ENCODE measurements at regions not wholly inside any gene's neighbourhood (a gene's known extent, or its start where the extent isn't known, plus 50 kb on each side); places are given as distances from the start of the nearest gene placed in this dataset.
"Not testable (repeated sequence)": the region's sequence is repeated elsewhere in the genome, so short reads cannot be mapped to it uniquely, and the experiment has no call there.

DNA sequence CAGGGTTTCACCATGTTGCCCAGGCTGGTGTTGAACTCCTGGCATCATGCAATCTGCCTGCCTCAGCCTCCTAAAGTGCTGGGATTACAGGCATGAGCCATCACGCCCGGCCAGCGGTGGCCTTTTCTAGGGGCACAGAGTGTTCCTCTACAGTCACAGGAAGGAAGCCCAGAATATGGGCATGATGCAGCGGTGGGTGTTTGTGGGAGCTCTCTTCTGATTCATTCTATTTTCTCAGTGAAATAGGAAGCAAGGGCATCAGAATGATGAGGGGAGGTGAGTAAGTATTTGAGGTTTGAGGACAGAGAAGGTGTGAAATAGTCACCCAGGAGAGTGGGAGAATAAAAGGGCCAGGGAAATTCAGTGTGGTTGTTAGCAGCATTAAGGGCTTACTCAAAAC, 70.3 kb upstream of the PSME4 start:
- ChIA-PET POLR2A (ENCODE audit: low non-redundant PET) (no interaction called here), CTCF (no interaction called here)
- no peak for DNase-seq (ENCODE audit: low spot score)
- TF ChIP-seq, protein P1, sequence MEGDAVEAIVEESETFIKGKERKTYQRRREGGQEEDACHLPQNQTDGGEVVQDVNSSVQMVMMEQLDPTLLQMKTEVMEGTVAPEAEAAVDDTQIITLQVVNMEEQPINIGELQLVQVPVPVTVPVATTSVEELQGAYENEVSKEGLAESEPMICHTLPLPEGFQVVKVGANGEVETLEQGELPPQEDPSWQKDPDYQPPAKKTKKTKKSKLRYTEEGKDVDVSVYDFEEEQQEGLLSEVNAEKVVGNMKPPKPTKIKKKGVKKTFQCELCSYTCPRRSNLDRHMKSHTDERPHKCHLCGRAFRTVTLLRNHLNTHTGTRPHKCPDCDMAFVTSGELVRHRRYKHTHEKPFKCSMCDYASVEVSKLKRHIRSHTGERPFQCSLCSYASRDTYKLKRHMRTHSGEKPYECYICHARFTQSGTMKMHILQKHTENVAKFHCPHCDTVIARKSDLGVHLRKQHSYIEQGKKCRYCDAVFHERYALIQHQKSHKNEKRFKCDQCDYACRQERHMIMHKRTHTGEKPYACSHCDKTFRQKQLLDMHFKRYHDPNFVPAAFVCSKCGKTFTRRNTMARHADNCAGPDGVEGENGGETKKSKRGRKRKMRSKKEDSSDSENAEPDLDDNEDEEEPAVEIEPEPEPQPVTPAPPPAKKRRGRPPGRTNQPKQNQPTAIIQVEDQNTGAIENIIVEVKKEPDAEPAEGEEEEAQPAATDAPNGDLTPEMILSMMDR (conservative IDR thresholded peaks at IDR 0.05; ENCODE audit: low read depth): no peak
- H3K27ac ChIP-seq: no peak overlapping the region

DNA sequence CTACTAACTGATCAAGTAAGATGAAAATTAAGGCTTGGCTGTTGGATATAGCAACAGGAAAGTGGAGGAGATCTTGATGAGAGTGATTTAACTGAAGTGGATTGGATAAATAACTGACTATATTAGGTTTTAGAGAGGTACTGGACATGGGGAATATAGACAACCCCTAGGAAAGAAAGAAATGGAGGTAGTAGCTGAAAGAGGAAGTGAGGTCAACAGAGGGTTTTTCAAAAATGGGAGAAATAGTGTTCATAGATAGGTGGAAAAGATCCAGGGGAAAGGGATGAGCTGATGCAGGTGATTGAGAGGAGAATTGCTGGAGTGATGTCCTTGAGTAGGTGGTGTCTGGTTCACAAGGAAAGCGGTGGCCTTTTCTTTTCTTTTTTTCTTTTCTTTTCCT, 69.9 kb upstream of the PSME4 start:
- no peak overlapping the region for H3K27ac ChIP-seq
- DNase-seq (ENCODE audit: low spot score): no peak
- TF ChIP-seq, protein P1 (conservative IDR thresholded peaks at IDR 0.05; ENCODE audit: low read depth): no peak
- POLR2A ChIA-PET (ENCODE audit: low non-redundant PET): no interaction called here
- CTCF ChIA-PET: no interaction called here

DNA sequence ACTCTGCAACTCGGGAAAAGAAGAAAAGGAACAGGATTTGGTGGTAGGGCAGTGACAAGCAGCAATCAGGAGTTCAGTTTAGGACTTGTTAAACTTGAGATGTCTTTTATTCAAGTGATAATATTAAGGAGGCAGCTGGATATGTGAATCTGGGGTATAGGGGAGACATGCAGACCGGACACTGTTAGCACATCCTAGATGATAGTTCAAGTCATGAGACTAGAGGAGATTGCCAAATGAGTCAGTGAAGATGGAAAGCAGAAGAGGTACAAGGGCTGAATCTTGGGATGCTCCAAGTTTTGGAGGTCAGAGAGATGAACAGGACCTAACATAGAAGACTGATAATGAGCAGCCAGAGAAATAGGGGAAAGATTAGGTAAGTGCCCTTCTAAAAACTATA, 69.5 kb upstream of the PSME4 start:
- no peak overlapping the region for H3K27ac ChIP-seq
- TF ChIP-seq, protein P1 (conservative IDR thresholded peaks at IDR 0.05; ENCODE audit: low read depth): no peak
- ChIA-PET POLR2A (ENCODE audit: low non-redundant PET) (no interaction called here), CTCF (no interaction called here)
- no peak for DNase-seq (ENCODE audit: low spot score)

DNA sequence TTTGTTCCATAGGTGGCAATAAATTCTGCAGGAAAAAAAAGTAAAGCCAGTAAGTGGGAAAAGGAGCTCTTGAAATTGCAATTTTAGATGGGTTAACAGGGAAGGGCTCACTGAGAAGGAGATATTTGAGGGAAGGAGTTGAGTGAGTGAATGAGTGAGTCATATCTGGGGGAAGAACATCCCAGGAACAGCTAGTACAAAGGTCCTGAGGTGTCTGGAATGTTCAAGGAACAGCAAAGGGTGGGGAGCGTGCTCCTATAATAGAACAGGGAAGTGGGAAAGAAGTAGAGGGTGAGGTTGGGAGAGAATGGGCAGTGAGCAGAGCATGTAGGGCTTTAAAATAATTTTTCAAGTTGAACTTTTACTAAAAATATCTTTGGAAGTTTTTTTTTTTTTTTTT, 68.0 kb upstream of the PSME4 start:
- TF ChIP-seq, protein P1 (conservative IDR thresholded peaks at IDR 0.05; ENCODE audit: low read depth): no peak
- no peak overlapping the region for H3K27ac ChIP-seq
- no peak for DNase-seq (ENCODE audit: low spot score)
- ChIA-PET POLR2A (ENCODE audit: low non-redundant PET) (no interaction called here), CTCF (interaction anchor here (0.6 kb wide), 2 partner anchors 56 to 1077 kb away, joined by 3 to 6 read pairs; no protein-coding TSS in a partner anchor)

DNA sequence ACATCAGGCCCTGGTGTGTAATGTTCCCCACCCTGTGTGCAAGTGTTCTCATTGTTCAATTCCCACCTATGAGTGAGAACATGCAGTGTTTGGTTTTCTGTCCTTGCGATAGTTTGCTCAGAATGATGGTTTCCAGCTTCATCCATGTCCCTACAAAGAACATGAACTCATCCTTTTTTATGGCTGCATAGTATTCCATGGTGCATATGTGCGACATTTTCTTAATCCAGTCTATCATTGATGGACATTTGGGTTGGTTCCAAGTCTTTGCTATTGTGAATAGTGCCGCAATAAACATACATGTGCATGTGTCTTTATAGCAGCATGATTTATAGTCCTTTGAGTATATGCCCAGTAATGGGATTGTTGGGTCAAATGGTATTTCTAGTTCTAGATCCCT, 60.5 kb upstream of the PSME4 start:
- POLR2A ChIA-PET (ENCODE audit: low non-redundant PET); CTCF ChIA-PET; H3K27ac ChIP-seq; DNase-seq (ENCODE audit: low spot score): not testable (repeated sequence)

DNA sequence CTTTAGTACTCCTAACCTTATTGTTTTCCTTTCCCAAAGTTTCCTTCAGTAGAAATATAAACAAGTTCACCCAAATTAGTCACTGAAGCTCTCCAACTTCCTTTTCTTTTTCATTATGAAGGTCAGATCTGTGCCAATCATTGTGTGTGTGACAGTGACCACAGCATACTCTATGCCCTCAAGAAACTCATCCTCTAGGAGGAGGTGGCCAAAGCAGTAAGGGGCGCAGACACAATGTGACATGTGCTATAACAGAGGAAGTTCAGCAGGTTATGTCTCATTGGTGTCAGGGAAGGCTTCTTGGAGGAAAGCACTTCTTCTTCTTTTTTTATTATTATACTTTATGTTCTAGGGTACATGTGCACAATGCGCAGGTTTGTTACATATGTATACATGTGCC, 60.0 kb upstream of the PSME4 start:
- CTCF ChIA-PET: no interaction called here
- TF ChIP-seq, protein P1 (conservative IDR thresholded peaks at IDR 0.05; ENCODE audit: low read depth): no peak
- POLR2A ChIA-PET (ENCODE audit: low non-redundant PET): no interaction called here
- DNase-seq (ENCODE audit: low spot score): no peak
- H3K27ac ChIP-seq: no peak overlapping the region

DNA sequence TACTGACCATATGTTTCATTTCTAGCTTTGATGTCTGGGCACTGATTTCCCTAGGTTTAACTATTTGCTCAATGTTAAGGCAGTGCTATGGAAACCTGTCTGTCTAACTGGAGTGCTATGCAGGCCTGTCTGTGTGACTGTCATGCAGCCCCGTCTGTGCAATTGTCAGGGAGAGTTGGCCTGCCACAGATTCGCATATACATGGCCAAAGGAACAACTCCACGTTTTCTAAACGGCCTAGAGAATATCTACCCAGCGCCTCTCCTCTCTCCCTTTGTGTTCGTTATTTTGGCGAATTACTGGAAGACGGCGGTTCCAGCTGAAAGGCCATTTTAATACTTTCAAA, 59.6 kb upstream of the PSME4 start:
- CTCF ChIA-PET: no interaction called here
- TF ChIP-seq, protein P1 (conservative IDR thresholded peaks at IDR 0.05; ENCODE audit: low read depth): no peak
- no peak overlapping the region for H3K27ac ChIP-seq
- DNase-seq (ENCODE audit: low spot score): no peak
- POLR2A ChIA-PET (ENCODE audit: low non-redundant PET): no interaction called here

Measured in RWPE1 (cell line).